Activated naive CD4-positive, alpha-beta T cell treated with anti-CD3 and anti-CD28 coated beads, Interleukin-2, amount 50 U/mL, for 72 hours (primary cell): ENCODE measurements at regions not wholly inside any gene's neighbourhood (a gene's known extent, or its start where the extent isn't known, plus 50 kb on each side); places are given as distances from the start of the nearest gene placed in this dataset.

Source experiments
- ATAC-seq, 2 donors: fragments of 150-1000 bp; cut with Tn5 transposase; 2 replicates each; pipeline ENCODE4 v1.10.0; 2021; ENCODE audit warnings: mild to moderate bottlenecking in 2 of 2, moderate library complexity in 2 of 2
- DNase-seq, 2 donors: peaks; one replicate each; pipeline ENCODE4 v3.0.0; 2021 to 2022; ENCODE audit warnings: low spot score in 2 of 2
- H3K27ac Mint-ChIP-seq, 2 donors: one replicate each; pipeline ENCODE4 v1.8.0; 2022; ENCODE audit warnings: mild to moderate bottlenecking in 2 of 2, mixed read lengths in 2 of 2
- H3K36me3 Mint-ChIP-seq, 2 donors: one replicate each; pipeline ENCODE4 v1.8.0; 2022; ENCODE audit warnings: mixed read lengths in 2 of 2
- H3K9me3 Mint-ChIP-seq, 2 donors: one replicate each; pipeline ENCODE4 v1.8.0; 2022; ENCODE audit warnings: mixed read lengths in 2 of 2

- no peaks in the 10 kb centered on the region for H3K9me3 Mint-ChIP-seq
- no peak for ATAC-seq
- no peaks in the 10 kb centered on the region for H3K36me3 Mint-ChIP-seq
- H3K27ac Mint-ChIP-seq = no peak overlapping the region
- no peak for DNase-seq
These were observed 217.8 kb upstream of the BMP4 start for GRCh38 chr14:54174457-54174856.

- no peaks in the 10 kb centered on the region for H3K9me3 Mint-ChIP-seq
- DNase-seq = peak in 1 of 2 donors; percentile 57
- H3K27ac Mint-ChIP-seq = no peak overlapping the region
- no peaks in the 10 kb centered on the region for H3K36me3 Mint-ChIP-seq
- no peak for ATAC-seq
These were observed 218.8 kb upstream of the BMP4 start for GRCh38 chr14:54175298-54175942.

- no peaks in the 10 kb centered on the region for H3K36me3 Mint-ChIP-seq
- no peaks in the 10 kb centered on the region for H3K9me3 Mint-ChIP-seq
- ATAC-seq = no peak
- DNase-seq = no peak
- H3K27ac Mint-ChIP-seq = no peak overlapping the region
These were observed 219.8 kb upstream of the CDKN3 start for GRCh38 chr14:54177019-54177418.

GRCh38 chr14:54177641-54178621 lies 218.9 kb upstream of the CDKN3 start:
- Mint-ChIP-seq H3K36me3 (no peaks in the 10 kb centered on the region), H3K27ac (no peak overlapping the region), H3K9me3 (no peaks in the 10 kb centered on the region)
- no peak for DNase-seq
- no peak for ATAC-seq

GRCh38 chr14:54182419-54183045 lies 214.3 kb upstream of the CDKN3 start:
- ATAC-seq (peak in 1 of 2 donors; percentile 74), DNase-seq (no peak)
- no peak overlapping the region for H3K27ac Mint-ChIP-seq
- no peaks in the 10 kb centered on the region for H3K36me3 Mint-ChIP-seq
- H3K9me3 Mint-ChIP-seq = no peaks in the 10 kb centered on the region

- ATAC-seq (no peak), DNase-seq (no peak)
- no peaks in the 10 kb centered on the region for H3K9me3 Mint-ChIP-seq
- H3K27ac Mint-ChIP-seq = no peak overlapping the region
- H3K36me3 Mint-ChIP-seq = no peaks in the 10 kb centered on the region
These were observed 209.7 kb upstream of the CDKN3 start for GRCh38 chr14:54186821-54187763.

- ATAC-seq (no peak), DNase-seq (no peak)
- Mint-ChIP-seq H3K27ac (no peak overlapping the region), H3K9me3 (no peaks in the 10 kb centered on the region), H3K36me3 (no peaks in the 10 kb centered on the region)
These were observed 208.6 kb upstream of the CDKN3 start for GRCh38 chr14:54188064-54188666.

GRCh38 chr14:54189333-54189732 lies 207.5 kb upstream of the CDKN3 start:
- DNase-seq (no peak), ATAC-seq (no peak)
- Mint-ChIP-seq H3K27ac (no peak overlapping the region), H3K9me3 (no peaks in the 10 kb centered on the region), H3K36me3 (no peaks in the 10 kb centered on the region)

- DNase-seq (no peak), ATAC-seq (no peak)
- Mint-ChIP-seq H3K27ac (no peak overlapping the region), H3K36me3 (no peaks in the 10 kb centered on the region), H3K9me3 (no peaks in the 10 kb centered on the region)
These were observed 207.0 kb upstream of the CDKN3 start for GRCh38 chr14:54189748-54190354.

GRCh38 chr14:54191846-54192245 lies 205.0 kb upstream of the CDKN3 start:
- Mint-ChIP-seq H3K36me3 (no peaks in the 10 kb centered on the region), H3K9me3 (no peaks in the 10 kb centered on the region), H3K27ac (no peak overlapping the region)
- DNase-seq (no peak), ATAC-seq (no peak)

- no peaks in the 10 kb centered on the region for H3K36me3 Mint-ChIP-seq
- ATAC-seq = no peak
- no peak overlapping the region for H3K27ac Mint-ChIP-seq
- H3K9me3 Mint-ChIP-seq = no peaks in the 10 kb centered on the region
- no peak for DNase-seq
These were observed 204.2 kb upstream of the CDKN3 start for GRCh38 chr14:54192610-54193009.

- no peak for DNase-seq
- Mint-ChIP-seq H3K27ac (no peak overlapping the region), H3K9me3 (no peaks in the 10 kb centered on the region), H3K36me3 (no peaks in the 10 kb centered on the region)
- ATAC-seq = no peak
These were observed 202.9 kb upstream of the CDKN3 start for GRCh38 chr14:54193871-54194270.

- no peak for DNase-seq
- Mint-ChIP-seq H3K36me3 (no peaks in the 10 kb centered on the region), H3K9me3 (no peaks in the 10 kb centered on the region), H3K27ac (no peak overlapping the region)
- ATAC-seq = no peak
These were observed 202.3 kb upstream of the CDKN3 start for GRCh38 chr14:54194501-54194900.

GRCh38 chr14:54197369-54197768 lies 199.4 kb upstream of the CDKN3 start:
- no peak overlapping the region for H3K27ac Mint-ChIP-seq

GRCh38 chr14:54200726-54201125 lies 196.1 kb upstream of the CDKN3 start:
- Mint-ChIP-seq H3K9me3 (peaks cover 3% of the 10 kb centered on the region in 2 donors), H3K27ac (no peak overlapping the region), H3K36me3 (peaks cover 4 to 7% of the 10 kb centered on the region in 2 donors)
- DNase-seq (no peak), ATAC-seq (peak in 1 of 2 donors; percentile 73)

More at GRCh38 chr14:54197369-54197768, 199.4 kb upstream of the CDKN3 start:
- ATAC-seq = no peak
- Mint-ChIP-seq H3K9me3 (peaks cover 3% of the 10 kb centered on the region in 2 donors), H3K36me3 (peaks cover 4 to 6% of the 10 kb centered on the region in 2 donors)
- DNase-seq = no peak
